ENCODE measurements at regions not wholly inside any gene's neighbourhood (a gene's known extent, or its start where the extent isn't known, plus 50 kb on each side); places are given as distances from the start of the nearest gene placed in this dataset.

GRCh38 chr5:172548981-172549687 is 91.9 kb upstream of the NEURL1B start:
- H3K36me3 ChIP-seq (ENCODE audit: control insufficient read depth, insufficient read depth, low read length): no peaks in the 10 kb centered on the region
- no peak for DNase-seq (ENCODE audit: low read depth)
- H3K27me3 ChIP-seq (ENCODE audit: control insufficient read depth, insufficient read depth, low read length): peaks cover 10% of the 10 kb centered on the region
- ChIA-PET CTCF (interaction anchor here (1.1 kb wide), 1 partner anchor 38 kb away, joined by 3 read pairs; no protein-coding TSS in a partner anchor), POLR2A (no interaction called here)
- no peak overlapping the region for H3K4me3 ChIP-seq (ENCODE audit: low read depth, low read length)
- no peak for TF ChIP-seq CTCF (IDR thresholded peaks at IDR 0.05; ENCODE audit: insufficient read depth, low read depth, low read length)

- H3K36me3 ChIP-seq (ENCODE audit: control insufficient read depth, insufficient read depth, low read length): no peaks in the 10 kb centered on the region
- no peak for TF ChIP-seq CTCF (IDR thresholded peaks at IDR 0.05; ENCODE audit: insufficient read depth, low read depth, low read length)
- peaks cover 8% of the 10 kb centered on the region for H3K27me3 ChIP-seq (ENCODE audit: control insufficient read depth, insufficient read depth, low read length)
- POLR2A ChIA-PET: no interaction called here
- DNase-seq (ENCODE audit: low read depth): no peak
- H3K4me3 ChIP-seq (ENCODE audit: low read depth, low read length): no peak overlapping the region
- CTCF ChIA-PET: interaction anchor here (1.1 kb wide), 1 partner anchor 39 kb away, joined by 3 read pairs; no protein-coding TSS in a partner anchor
Observed at GRCh38 chr5:172548311-172548731, 92.7 kb upstream of the NEURL1B start.

- TF ChIP-seq CTCF (IDR thresholded peaks at IDR 0.05; ENCODE audit: insufficient read depth, low read depth, low read length): no peak
- Histone ChIP-seq H3K4me3 (ENCODE audit: low read depth, low read length) (no peak overlapping the region), H3K27me3 (ENCODE audit: control insufficient read depth, insufficient read depth, low read length) (peaks cover 8% of the 10 kb centered on the region), H3K36me3 (ENCODE audit: control insufficient read depth, insufficient read depth, low read length) (no peaks in the 10 kb centered on the region)
- ChIA-PET POLR2A (no interaction called here), CTCF (interaction anchor here (0.7 kb wide), 1 partner anchor 344 kb away, joined by 3 read pairs; no protein-coding TSS in a partner anchor)
- no peak for DNase-seq (ENCODE audit: low read depth)
Observed at GRCh38 chr5:172546196-172546595, 91.9 kb upstream of the SH3PXD2B start.

GRCh38 chr5:172545291-172545801 is 91.0 kb upstream of the SH3PXD2B start:
- no peak for DNase-seq (ENCODE audit: low read depth)
- ChIA-PET POLR2A (no interaction called here), CTCF (no interaction called here)
- TF ChIP-seq CTCF (IDR thresholded peaks at IDR 0.05; ENCODE audit: insufficient read depth, low read depth, low read length): no peak
- H3K36me3 ChIP-seq (ENCODE audit: control insufficient read depth, insufficient read depth, low read length): no peaks in the 10 kb centered on the region
- peaks cover 8% of the 10 kb centered on the region for H3K27me3 ChIP-seq (ENCODE audit: control insufficient read depth, insufficient read depth, low read length)
- no peak overlapping the region for H3K4me3 ChIP-seq (ENCODE audit: low read depth, low read length)

- Histone ChIP-seq H3K27me3 (ENCODE audit: control insufficient read depth, insufficient read depth, low read length) (peaks cover 8% of the 10 kb centered on the region), H3K36me3 (ENCODE audit: control insufficient read depth, insufficient read depth, low read length) (no peaks in the 10 kb centered on the region), H3K4me3 (ENCODE audit: low read depth, low read length) (no peak overlapping the region)
- POLR2A ChIA-PET: no interaction called here
- no peak for DNase-seq (ENCODE audit: low read depth)
- TF ChIP-seq CTCF (IDR thresholded peaks at IDR 0.05; ENCODE audit: insufficient read depth, low read depth, low read length): no peak
- CTCF ChIA-PET: interaction anchor here (1.0 to 1.9 kb wide), 2 partner anchors 14 to 47 kb away, joined by 3 read pairs; no protein-coding TSS in a partner anchor
Observed at GRCh38 chr5:172544371-172545095, 90.2 kb upstream of the SH3PXD2B start.

Measured in BJ (cell line).